ENCODE measurements at regions not wholly inside any gene's neighbourhood (a gene's known extent, or its start where the extent isn't known, plus 50 kb on each side); places are given as distances from the start of the nearest gene placed in this dataset.

DNA sequence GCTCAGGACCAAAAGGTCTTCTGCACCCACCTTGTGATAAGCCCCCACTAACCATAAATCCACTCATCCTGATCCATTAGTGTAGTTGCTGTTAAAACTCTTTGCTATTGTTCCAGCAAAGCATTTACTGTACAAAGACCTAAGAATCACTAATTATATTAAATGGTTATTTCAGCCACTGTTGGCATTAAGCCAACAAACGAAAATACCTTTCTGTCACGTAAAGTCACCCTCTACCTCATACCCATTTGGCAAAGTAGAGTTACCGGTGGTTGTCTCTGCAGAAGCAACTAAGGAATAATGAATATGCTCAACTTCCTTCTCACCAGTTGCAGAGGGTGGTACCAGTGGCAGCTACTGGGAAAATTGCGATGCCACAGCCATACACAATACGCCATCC, 224.5 kb downstream of the SP3 start:
- no peak for DNase-seq

GRCh38 chr2:173741759-173742158, 223.4 kb downstream of the SP3 start:
- DNase-seq = no peak

DNA sequence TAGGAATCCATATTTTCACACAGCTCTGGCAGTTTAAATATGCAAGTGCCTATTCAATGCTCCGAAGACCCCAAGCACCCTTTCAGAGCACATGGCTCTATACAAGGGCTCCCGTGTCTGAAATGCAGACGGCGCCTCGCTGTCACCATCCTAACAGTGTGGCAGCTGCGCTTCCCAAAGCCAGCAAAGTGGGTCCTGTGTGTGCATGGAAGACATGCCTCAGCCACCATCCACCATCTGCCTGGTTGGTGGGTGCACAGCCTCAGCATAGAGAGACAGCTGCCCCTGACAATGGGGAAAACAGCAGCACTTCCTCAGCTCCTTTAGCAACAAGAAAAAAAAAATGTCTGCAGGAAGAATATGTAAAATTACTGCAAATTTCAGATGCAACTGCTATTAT, 218.1 kb downstream of the SP3 start:
- DNase-seq = no peak

DNA sequence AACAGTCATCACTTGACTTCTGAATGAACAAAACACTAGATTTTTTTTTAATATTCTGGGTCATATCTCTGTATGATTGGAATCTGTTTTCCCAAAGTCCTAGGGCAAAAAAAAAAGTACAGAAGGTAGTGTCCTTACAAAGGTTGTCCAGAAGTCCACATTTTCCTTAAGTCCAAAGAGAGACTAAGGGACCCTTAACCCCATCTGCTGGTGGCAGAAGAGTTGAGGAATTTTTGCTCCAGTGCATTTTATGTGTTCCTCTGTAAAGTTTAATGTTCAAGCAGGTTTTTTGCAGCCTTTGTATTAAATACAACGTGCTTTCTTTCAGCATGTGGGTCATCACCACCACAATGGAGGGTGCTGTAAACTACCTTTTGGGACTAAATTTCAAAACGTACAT, 215.9 kb downstream of the SP3 start:
- no peak for DNase-seq

GRCh38 chr2:173750353-173750801, 214.8 kb downstream of the SP3 start:
- DNase-seq = no peak

- no peak for DNase-seq
Observed at GRCh38 chr2:173750831-173751230, 214.3 kb downstream of the SP3 start.

GRCh38 chr2:173751245-173751975, 213.8 kb downstream of the SP3 start:
- DNase-seq = no peak

DNA sequence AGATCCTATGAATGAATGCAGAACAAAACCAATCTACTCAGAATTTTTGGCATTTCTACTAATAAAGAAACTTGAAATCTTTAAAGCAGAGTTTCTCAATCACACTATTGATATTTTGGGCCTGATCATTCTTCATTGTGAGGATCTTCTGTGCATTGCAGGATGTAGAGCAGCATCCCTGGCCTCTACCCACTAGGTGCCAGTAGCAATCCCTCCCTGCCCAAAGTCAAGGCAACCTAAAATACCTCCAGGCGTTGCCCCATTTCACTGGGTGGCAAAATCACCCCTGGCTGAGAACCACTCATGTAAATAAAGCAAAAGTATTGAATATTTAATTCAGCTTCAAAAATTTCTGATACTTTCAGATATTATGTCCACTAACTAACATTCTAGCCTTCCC, 213.0 kb downstream of the SP3 start:
- no peak for DNase-seq

GRCh38 chr2:173753441-173753840, 211.7 kb downstream of the SP3 start:
- DNase-seq = no peak

DNA sequence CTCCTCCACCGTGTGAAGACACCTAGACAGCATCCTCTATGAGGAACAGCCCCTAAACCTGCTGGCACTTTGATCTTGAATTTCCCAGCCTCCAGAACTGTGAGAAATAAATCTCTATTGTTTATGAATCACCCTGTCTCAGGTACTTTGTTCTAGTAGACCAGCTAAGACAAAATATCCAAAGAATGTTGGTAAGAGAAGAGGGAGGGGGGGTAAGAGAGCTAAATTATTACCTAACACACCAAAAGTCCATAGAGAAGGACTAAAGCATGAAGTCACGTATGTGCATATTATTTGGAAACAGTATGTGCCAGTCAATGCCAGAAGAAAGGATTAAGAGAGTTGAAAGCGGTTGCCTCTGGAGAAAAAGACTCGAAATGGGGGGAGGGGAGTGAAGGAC, 211.0 kb downstream of the SP3 start:
- DNase-seq = no peak

DNA sequence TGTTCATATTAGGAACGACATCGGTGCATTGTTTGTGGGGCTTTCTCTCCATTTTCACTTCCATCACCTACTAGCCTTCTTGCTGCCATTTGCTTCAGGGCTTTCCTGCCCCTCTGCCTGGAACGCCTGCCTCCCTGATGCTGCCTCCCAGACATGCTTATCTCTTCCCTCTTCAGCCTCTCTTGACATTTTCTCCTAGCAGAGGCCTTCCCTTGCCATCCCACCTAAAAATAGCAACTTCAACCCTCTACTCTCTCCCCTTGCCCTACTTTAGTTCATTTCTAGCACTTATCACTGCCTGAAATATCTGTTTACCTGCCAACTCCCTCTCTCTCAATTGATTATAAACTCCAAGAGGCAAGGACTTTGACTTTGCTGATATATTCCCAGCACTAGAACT, 210.3 kb downstream of the SP3 start:
- DNase-seq = no peak

GRCh38 chr2:173755798-173756197, 209.4 kb downstream of the SP3 start:
- DNase-seq = no peak

GRCh38 chr2:173759959-173760358, 205.2 kb downstream of the SP3 start:
- no peak for DNase-seq

DNA sequence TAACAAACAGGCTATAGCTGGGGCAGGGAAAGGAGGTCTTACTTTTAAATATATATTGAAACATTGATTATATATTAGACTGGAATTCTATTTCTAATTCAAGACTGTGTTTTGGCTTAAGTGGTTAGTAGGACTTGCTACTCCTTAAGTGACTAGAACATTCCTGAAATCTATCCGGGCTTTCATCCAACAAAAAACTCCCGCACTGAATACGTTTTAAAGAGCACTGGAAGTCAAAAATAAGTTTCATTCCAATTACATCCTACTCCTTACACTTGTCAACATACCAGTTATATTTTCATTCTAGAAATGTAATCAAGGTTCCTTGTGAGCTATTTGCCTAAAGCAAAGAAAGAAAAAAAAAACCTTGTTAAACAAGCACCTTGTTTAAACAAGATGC, 204.6 kb downstream of the SP3 start:
- DNase-seq = no peak

DNA sequence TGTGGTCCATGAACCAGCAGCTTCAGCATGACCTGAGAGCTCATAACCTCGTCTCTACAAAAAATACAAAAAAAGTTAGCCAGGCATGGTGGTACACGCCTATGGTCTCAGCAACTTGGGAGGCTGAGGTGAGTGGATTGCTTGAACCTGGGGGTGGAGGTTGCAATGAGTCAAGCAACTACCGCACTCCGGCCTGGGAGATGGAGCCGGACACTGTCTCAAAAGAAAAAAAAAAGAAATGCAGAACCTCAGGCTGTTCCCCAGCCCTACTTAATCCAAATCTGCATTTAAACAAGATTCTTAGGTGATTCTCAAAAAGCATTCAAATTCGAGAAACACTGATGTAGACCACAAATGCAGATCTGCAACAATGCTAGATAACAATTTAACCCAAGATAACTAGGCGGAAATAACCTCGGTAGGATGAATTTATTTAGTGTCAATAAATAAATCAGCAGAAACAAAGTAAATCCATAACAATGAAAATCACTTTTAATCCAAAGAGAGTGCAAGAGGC, 203.5 kb downstream of the SP3 start:
- DNase-seq = no peak

DNA sequence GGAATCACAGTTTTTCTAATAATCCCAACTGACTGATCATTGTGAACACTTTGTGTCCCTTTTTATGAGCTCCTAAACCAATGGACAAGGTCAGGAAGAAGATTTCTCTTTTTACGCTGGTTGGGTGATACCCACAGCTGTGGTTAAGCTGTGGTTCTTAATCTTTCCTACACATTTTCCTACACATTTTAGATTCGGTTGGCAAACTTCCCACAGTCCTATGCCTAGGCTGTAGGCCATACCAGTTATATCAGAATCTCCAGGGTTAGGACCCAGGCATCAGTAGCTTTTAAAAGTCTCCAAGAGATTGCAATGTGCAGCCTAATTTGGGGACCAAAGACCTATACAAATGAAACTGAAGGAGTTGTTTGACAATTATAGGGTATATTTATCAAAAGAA, 203.0 kb downstream of the SP3 start:
- no peak for DNase-seq

GRCh38 chr2:173762864-173763263, 202.3 kb downstream of the SP3 start:
- no peak for DNase-seq

GRCh38 chr2:173763641-173764040, 201.5 kb downstream of the SP3 start:
- no peak for DNase-seq

GRCh38 chr2:173764094-173764493, 201.1 kb downstream of the SP3 start:
- no peak for DNase-seq

DNA sequence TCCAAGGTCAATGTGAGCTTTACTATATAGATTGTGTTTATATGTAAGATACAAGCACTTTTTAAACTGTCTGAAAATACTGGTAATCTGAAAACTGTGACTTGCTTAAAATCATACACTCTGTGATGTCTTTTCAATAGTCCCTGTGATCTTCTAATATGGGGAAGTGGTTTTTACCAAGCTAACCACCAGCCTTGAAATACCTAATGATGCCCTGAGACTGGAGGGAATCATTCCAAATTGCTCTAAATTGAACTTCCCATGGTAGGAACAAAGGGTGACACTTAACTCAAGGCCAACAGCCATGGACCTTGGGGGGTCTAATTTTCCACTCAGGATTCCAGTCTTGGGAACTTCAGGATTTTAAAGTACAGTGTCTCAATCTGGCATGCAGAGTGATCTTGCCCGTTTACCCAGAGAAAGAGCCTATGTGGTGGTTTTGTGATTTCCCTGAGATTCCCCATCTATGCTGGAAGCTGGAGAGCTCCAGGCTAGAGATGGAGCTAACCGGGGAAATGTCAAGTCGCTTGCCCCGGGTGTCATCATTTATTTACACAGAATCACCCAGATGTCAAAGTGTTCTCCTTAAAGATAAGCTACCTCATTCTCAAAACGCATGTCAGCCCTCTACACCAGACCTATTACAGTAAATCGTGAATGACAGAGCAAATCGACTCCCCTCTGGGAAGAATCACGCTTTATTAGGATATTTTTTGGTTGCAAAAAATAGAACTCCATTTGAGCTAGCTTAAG, 198.5 kb downstream of the SP3 start:
- no peak for DNase-seq

DNA sequence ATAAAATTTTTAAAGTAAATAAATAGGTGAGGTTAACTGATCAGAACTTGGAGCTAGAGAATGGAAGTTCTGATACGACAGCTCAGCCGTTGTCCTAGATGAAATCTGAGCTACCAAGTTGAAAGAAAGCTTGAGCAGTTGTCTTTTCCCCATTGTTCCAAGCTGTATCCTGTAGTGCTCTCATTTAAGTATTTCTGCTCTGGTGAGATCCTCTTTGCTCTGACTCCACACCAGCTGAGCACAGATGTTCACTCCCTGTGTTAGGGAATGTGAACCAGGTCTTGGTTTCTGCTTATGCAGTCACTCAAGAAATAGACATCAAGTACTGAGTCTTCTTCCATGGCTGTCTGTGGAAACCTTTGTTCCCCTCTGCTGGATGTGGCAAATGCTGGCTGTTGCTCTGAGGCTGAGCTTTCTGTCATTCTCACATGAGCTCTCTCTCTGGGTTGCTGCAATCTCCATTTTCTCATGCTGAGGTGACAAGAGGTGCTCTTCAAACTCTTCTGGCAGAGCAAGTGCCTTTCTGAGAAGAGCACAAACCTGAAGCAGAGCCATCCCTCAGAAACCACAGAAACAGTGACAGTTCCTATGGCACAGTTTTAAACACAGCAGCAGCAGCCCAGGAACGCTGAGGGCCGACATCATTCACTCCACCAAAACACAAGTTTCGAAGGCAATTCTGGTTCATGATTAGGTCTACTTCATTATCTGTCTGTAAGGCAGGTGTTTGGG, 194.1 kb downstream of the SP3 start:
- no peak for DNase-seq

DNA sequence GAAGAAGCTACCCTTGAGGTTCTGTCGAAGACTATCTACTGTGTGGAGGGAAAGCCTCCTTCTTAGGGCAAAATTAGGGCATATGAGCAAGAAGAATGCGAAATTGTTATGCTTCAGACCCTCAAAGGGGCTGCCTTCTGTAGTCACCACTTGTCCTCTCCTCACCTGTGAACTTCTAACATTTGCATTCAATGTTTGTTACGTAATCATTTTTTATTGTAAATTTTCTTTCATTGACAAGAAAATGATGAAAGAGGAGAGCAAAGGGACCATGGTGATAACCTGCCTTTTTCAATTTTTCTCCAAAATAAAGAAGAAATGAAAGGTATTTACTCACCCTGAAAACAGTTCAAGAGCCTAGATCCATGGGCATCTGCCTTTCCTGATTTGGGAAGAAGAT, 193.0 kb downstream of the SP3 start:
- no peak for DNase-seq

- DNase-seq = no peak
Observed at GRCh38 chr2:173773076-173773475, 192.1 kb downstream of the SP3 start.

GRCh38 chr2:173775440-173775839, 189.7 kb downstream of the SP3 start:
- no peak for DNase-seq
